ENCODE measurements at regions not wholly inside any gene's neighbourhood (a gene's known extent, or its start where the extent isn't known, plus 50 kb on each side); places are given as distances from the start of the nearest gene placed in this dataset.

- H3K4me3 ChIP-seq (ENCODE audit: low read length): no peak overlapping the region
- POLR2A ChIA-PET: no interaction called here
- Mint-ChIP-seq H3K27ac (no peak overlapping the region), H3K9me3 (no peaks in the 10 kb centered on the region), H3K36me3 (ENCODE audit: low read depth) (no peaks in the 10 kb centered on the region), H3K4me1 (ENCODE audit: low read depth) (peaks cover 46% of the 10 kb centered on the region), H3K27me3 (no peaks in the 10 kb centered on the region), H3K4me3 (no peak overlapping the region)
- no peak for TF ChIP-seq CTCF (IDR thresholded peaks at IDR 0.05)
- intact Hi-C loops (cut with DNase I, micrococcal nuclease): no loop called here
- CTCF ChIA-PET: no interaction called here
- H3K36me3 ChIP-seq (ENCODE audit: insufficient read depth, low read length): no peaks in the 10 kb centered on the region
- peaks cover 31% of the 10 kb centered on the region for H3K4me1 ChIP-seq (ENCODE audit: insufficient read depth, low read length)
- ATAC-seq (ENCODE audit: poor library complexity) (no peak), DNase-seq (no peak)
- H3K9me3 ChIP-seq (ENCODE audit: control insufficient read depth in 1 of 2, insufficient read depth in 1 of 2, low read length in 2 of 2): peaks cover 0 to 5% of the 10 kb centered on the region in 2 experiments
- no peaks in the 10 kb centered on the region for H3K27me3 ChIP-seq (ENCODE audit: control insufficient read depth in 1 of 2, insufficient read depth in 2 of 2, low read length in 2 of 2)
- H3K27ac ChIP-seq (ENCODE audit: low read depth in 1 of 2, low read length in 2 of 2): no peak overlapping the region
Observed at GRCh38 chr9:89751079-89751825, 146.4 kb downstream of the GADD45G start.

GRCh38 chr9:89752154-89752553 is 147.3 kb downstream of the GADD45G start:
- POLR2A ChIA-PET: interaction anchor here (1.3 kb wide), 1 partner anchor 9 kb away, joined by 4 read pairs; no protein-coding TSS in a partner anchor
- H3K9me3 ChIP-seq (ENCODE audit: control insufficient read depth in 1 of 2, insufficient read depth in 1 of 2, low read length in 2 of 2): peaks cover 0 to 5% of the 10 kb centered on the region in 2 experiments
- TF ChIP-seq CTCF (IDR thresholded peaks at IDR 0.05): no peak
- Mint-ChIP-seq H3K36me3 (ENCODE audit: low read depth) (no peaks in the 10 kb centered on the region), H3K27ac (no peak overlapping the region), H3K27me3 (no peaks in the 10 kb centered on the region), H3K4me3 (no peak overlapping the region), H3K9me3 (no peaks in the 10 kb centered on the region), H3K4me1 (ENCODE audit: low read depth) (peaks cover 39% of the 10 kb centered on the region)
- H3K27ac ChIP-seq (ENCODE audit: low read depth in 1 of 2, low read length in 2 of 2): no peak overlapping the region
- ATAC-seq (ENCODE audit: poor library complexity) (no peak), DNase-seq (no peak)
- intact Hi-C loops (cut with DNase I, micrococcal nuclease): no loop called here
- CTCF ChIA-PET: no interaction called here
- H3K36me3 ChIP-seq (ENCODE audit: insufficient read depth, low read length): no peaks in the 10 kb centered on the region
- peaks cover 25% of the 10 kb centered on the region for H3K4me1 ChIP-seq (ENCODE audit: insufficient read depth, low read length)
- no peaks in the 10 kb centered on the region for H3K27me3 ChIP-seq (ENCODE audit: control insufficient read depth in 1 of 2, insufficient read depth in 2 of 2, low read length in 2 of 2)
- H3K4me3 ChIP-seq (ENCODE audit: low read length): no peak overlapping the region

- no peak for TF ChIP-seq CTCF (IDR thresholded peaks at IDR 0.05)
- DNase-seq (no peak), ATAC-seq (ENCODE audit: poor library complexity) (no peak)
- no peak overlapping the region for H3K4me3 Mint-ChIP-seq
- no peaks in the 10 kb centered on the region for H3K9me3 Mint-ChIP-seq
- no peak overlapping the region for H3K27ac Mint-ChIP-seq
- Histone ChIP-seq H3K27ac (ENCODE audit: low read depth in 1 of 2, low read length in 2 of 2) (no peak overlapping the region), H3K9me3 (ENCODE audit: control insufficient read depth in 1 of 2, insufficient read depth in 1 of 2, low read length in 2 of 2) (peaks cover 0 to 5% of the 10 kb centered on the region in 2 experiments), H3K4me1 (ENCODE audit: insufficient read depth, low read length) (peaks cover 15% of the 10 kb centered on the region), H3K4me3 (ENCODE audit: low read length) (no peak overlapping the region), H3K36me3 (ENCODE audit: insufficient read depth, low read length) (no peaks in the 10 kb centered on the region), H3K27me3 (ENCODE audit: control insufficient read depth in 1 of 2, insufficient read depth in 2 of 2, low read length in 2 of 2) (no peaks in the 10 kb centered on the region)
- peaks cover 28% of the 10 kb centered on the region for H3K4me1 Mint-ChIP-seq (ENCODE audit: low read depth)
- ChIA-PET CTCF (no interaction called here), POLR2A (no interaction called here)
- no peaks in the 10 kb centered on the region for H3K27me3 Mint-ChIP-seq
- intact Hi-C loops (cut with DNase I, micrococcal nuclease): no loop called here
- H3K36me3 Mint-ChIP-seq (ENCODE audit: low read depth): no peaks in the 10 kb centered on the region
Observed at GRCh38 chr9:89753472-89754055, 148.8 kb downstream of the GADD45G start.

Measured in CD4-positive, alpha-beta T cell (primary cell).